ENCODE measurements at regions not wholly inside any gene's neighbourhood (a gene's known extent, or its start where the extent isn't known, plus 50 kb on each side); places are given as distances from the start of the nearest gene placed in this dataset.

- TF ChIP-seq GATA2 (IDR thresholded peaks at IDR 0.05; ENCODE audit: low read depth, low read length) (no peak), GATA3 (IDR thresholded peaks at IDR 0.05; ENCODE audit: low read depth, low read length) (no peak)
These were observed 2603.2 kb downstream of the PCDH7 start for GRCh38 chr4:33323393-33323792.

All from SH-SY5Y (cell line).